Left ventricle myocardium inferior (tissue), 1 donor: ENCODE measurements at regions not wholly inside any gene's neighbourhood (a gene's known extent, or its start where the extent isn't known, plus 50 kb on each side); places are given as distances from the start of the nearest gene placed in this dataset.

Source experiments
- DNase-seq: peaks from one replicate; pipeline ENCODE4 v3.0.0-alpha.2; 2020
- H3K27ac ChIP-seq: fragments of 200-600 bp; replicated peaks from 2 replicates; pipeline ENCODE4 v1.8.0; 2021
- H3K27me3 ChIP-seq: fragments of 200-600 bp; 2 replicates; pipeline ENCODE4 v1.8.0; 2021; ENCODE audit warnings: low read depth
- H3K36me3 ChIP-seq: fragments of 200-600 bp; 2 replicates; pipeline ENCODE4 v1.8.0; 2021
- H3K4me1 ChIP-seq: fragments of 200-600 bp; 2 replicates; pipeline ENCODE4 v1.8.0; 2021
- H3K4me3 ChIP-seq: fragments of 200-600 bp; 2 replicates; pipeline ENCODE4 v1.8.0; 2021; ENCODE audit warnings: mild to moderate bottlenecking, moderate library complexity
- H3K9me3 ChIP-seq: fragments of 200-600 bp; replicated peaks from 2 replicates; pipeline ENCODE4 v1.8.0; 2021
- intact Hi-C: fragments of 100-400 bp; cut with micrococcal nuclease; formaldehyde crosslinking; loops from one replicate; pipeline ENCODE4 v1.11.0; 2022
- TF ChIP-seq, protein P1 (sequence below): fragments of 200-600 bp; IDR thresholded peaks from 2 replicates; pipeline ENCODE4 v1.8.0; 2021; ENCODE audit warnings: antibody characterized with exemption, mild to moderate bottlenecking, borderline replicate concordance
- donor health status: DM: no; HTN: yes; CAD: no; lungs with severe emphysema.

DNA sequence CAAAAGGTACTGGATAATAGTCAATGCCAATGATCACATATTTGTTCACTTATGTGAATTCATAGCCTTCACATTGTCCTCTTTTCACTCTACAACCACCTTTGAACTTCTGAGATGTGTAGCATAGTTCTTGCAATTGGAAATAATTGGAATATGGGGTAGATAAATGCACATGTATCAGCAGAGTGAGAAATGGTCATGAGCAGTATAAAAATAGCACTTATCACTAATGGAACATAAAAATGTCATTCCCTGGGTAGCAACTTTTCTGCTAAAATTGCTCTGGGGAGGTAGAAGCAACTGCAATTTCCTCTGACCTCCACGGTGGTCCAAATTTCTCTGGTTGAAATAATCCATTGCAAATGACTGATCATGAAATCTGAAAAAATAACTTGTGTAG lies 1785.7 kb upstream of the FLRT2 start:
- TF ChIP-seq, protein P1, sequence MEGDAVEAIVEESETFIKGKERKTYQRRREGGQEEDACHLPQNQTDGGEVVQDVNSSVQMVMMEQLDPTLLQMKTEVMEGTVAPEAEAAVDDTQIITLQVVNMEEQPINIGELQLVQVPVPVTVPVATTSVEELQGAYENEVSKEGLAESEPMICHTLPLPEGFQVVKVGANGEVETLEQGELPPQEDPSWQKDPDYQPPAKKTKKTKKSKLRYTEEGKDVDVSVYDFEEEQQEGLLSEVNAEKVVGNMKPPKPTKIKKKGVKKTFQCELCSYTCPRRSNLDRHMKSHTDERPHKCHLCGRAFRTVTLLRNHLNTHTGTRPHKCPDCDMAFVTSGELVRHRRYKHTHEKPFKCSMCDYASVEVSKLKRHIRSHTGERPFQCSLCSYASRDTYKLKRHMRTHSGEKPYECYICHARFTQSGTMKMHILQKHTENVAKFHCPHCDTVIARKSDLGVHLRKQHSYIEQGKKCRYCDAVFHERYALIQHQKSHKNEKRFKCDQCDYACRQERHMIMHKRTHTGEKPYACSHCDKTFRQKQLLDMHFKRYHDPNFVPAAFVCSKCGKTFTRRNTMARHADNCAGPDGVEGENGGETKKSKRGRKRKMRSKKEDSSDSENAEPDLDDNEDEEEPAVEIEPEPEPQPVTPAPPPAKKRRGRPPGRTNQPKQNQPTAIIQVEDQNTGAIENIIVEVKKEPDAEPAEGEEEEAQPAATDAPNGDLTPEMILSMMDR = no peak
- H3K27ac ChIP-seq = no peak overlapping the region
- intact Hi-C loops = no loop called here
- no peaks in the 10 kb centered on the region for H3K9me3 ChIP-seq
- H3K4me3 ChIP-seq = no peak overlapping the region
- DNase-seq = no peak
- no peaks in the 10 kb centered on the region for H3K36me3 ChIP-seq
- H3K27me3 ChIP-seq = no peaks in the 10 kb centered on the region
- H3K4me1 ChIP-seq = no peaks in the 10 kb centered on the region

- no peak overlapping the region for H3K27ac ChIP-seq
- H3K4me3 ChIP-seq = no peak overlapping the region
- no peaks in the 10 kb centered on the region for H3K9me3 ChIP-seq
- no peaks in the 10 kb centered on the region for H3K4me1 ChIP-seq
- intact Hi-C loops = no loop called here
- TF ChIP-seq, protein P1 = no peak
- no peaks in the 10 kb centered on the region for H3K27me3 ChIP-seq
- no peaks in the 10 kb centered on the region for H3K36me3 ChIP-seq
- DNase-seq = no peak
These were observed 1785.1 kb upstream of the FLRT2 start for GRCh38 chr14:83744891-83745290.

DNA sequence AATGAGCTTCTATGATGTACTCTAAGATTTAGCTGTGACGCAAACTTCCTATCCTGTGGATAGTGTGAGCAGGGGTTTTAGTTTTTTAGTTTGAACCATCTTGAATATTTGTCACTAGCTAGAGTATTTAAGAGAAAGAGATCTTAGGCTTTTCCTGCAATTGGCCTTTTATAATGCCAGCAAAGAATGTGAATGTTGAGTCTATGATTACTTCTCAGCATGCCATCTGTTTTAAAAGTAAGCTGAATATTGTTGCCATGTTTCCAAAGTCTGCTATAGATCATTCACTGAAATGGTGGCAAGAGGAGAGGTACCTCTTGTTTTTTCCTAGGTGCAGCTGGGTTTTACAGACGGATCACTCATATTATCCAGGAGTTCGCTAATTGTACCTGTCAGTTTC lies 1783.6 kb upstream of the FLRT2 start:
- intact Hi-C loops = no loop called here
- H3K27me3 ChIP-seq = no peaks in the 10 kb centered on the region
- H3K36me3 ChIP-seq = no peaks in the 10 kb centered on the region
- TF ChIP-seq, protein P1 = no peak
- no peaks in the 10 kb centered on the region for H3K9me3 ChIP-seq
- H3K4me3 ChIP-seq = no peak overlapping the region
- DNase-seq = no peak
- H3K4me1 ChIP-seq = no peaks in the 10 kb centered on the region
- H3K27ac ChIP-seq = no peak overlapping the region

GRCh38 chr14:83757916-83758315 lies 1772.0 kb upstream of the FLRT2 start:
- intact Hi-C loops = no loop called here
- Histone ChIP-seq H3K9me3 (peaks cover 3% of the 10 kb centered on the region), H3K36me3 (no peaks in the 10 kb centered on the region), H3K4me1 (no peaks in the 10 kb centered on the region), H3K27ac (no peak overlapping the region), H3K27me3 (no peaks in the 10 kb centered on the region), H3K4me3 (no peak overlapping the region)
- DNase-seq = no peak
- TF ChIP-seq, protein P1 = no peak

- Histone ChIP-seq H3K36me3 (no peaks in the 10 kb centered on the region), H3K27me3 (no peaks in the 10 kb centered on the region), H3K4me3 (no peak overlapping the region), H3K4me1 (no peaks in the 10 kb centered on the region), H3K27ac (no peak overlapping the region), H3K9me3 (peaks cover 18% of the 10 kb centered on the region)
- intact Hi-C loops = no loop called here
- DNase-seq = no peak
- TF ChIP-seq, protein P1 = no peak
These were observed 1765.0 kb upstream of the FLRT2 start for GRCh38 chr14:83764656-83765599.
